Neural cell (in vitro differentiated cells): ENCODE measurements at regions not wholly inside any gene's neighbourhood (a gene's known extent, or its start where the extent isn't known, plus 50 kb on each side); places are given as distances from the start of the nearest gene placed in this dataset.

ENCODE experiments used
- H2AFZ ChIP-seq: fragments of 200-600, 300-800 bp; sonication (generic), shearing (Covaris generic); 2 replicates; pipeline ENCODE4 v1.6.0; 2014; ENCODE audit warnings: low read depth, mild to moderate bottlenecking, antibody characterized with exemption, low read length, moderate library complexity
- H3F3A ChIP-seq: fragments of 200-600 bp; shearing (Covaris generic); 2 replicates; pipeline ENCODE4 v1.6.1; 2016; ENCODE audit warnings: mild to moderate bottlenecking, moderate library complexity, mixed read lengths, antibody characterized with exemption, low read length; ENCODE audit not compliant: insufficient read depth, poor library complexity, severe bottlenecking
- H3K27ac ChIP-seq: fragments of 200-600, 300-800 bp; sonication (generic), shearing (Covaris generic); 2 replicates; pipeline ENCODE4 v1.5.1; 2014; ENCODE audit warnings: mild to moderate bottlenecking, low read length, moderate library complexity
- H3K27me3 ChIP-seq: fragments of 300-800, 200-600 bp; sonication (generic), shearing (Covaris generic); 2 replicates; pipeline ENCODE4 v1.6.0; 2014; ENCODE audit warnings: mild to moderate bottlenecking, low read depth, low read length, moderate library complexity; ENCODE audit not compliant: insufficient read depth
- H3K36me3 ChIP-seq: fragments of 300-800, 200-600 bp; sonication (generic), shearing (Covaris generic); 2 replicates; pipeline ENCODE4 v1.5.1; 2014; ENCODE audit warnings: mild to moderate bottlenecking, antibody characterized with exemption, low read length, moderate library complexity; ENCODE audit not compliant: insufficient read depth
- H3K4me2 ChIP-seq: fragments of 300-800, 200-600 bp; sonication (generic), shearing (Covaris generic); 2 replicates; pipeline ENCODE4 v1.6.0; 2014; ENCODE audit warnings: mild to moderate bottlenecking, low read length
- H3K4me3 ChIP-seq: fragments of 300-800, 200-600 bp; sonication (generic), shearing (Covaris generic); 2 replicates; pipeline ENCODE4 v1.5.1; 2014; ENCODE audit warnings: mild to moderate bottlenecking, low read length, moderate library complexity
- H3K79me2 ChIP-seq: fragments of 200-600 bp; shearing (Covaris generic); replicated peaks from 2 replicates; pipeline ENCODE4 v1.6.0; 2014; ENCODE audit warnings: mild to moderate bottlenecking, low read length, moderate library complexity; ENCODE audit not compliant: insufficient read depth
- H3K9ac ChIP-seq: fragments of 300-800, 200-600 bp; sonication (generic), shearing (Covaris generic); 2 replicates; pipeline ENCODE4 v1.6.1; 2016; ENCODE audit warnings: mild to moderate bottlenecking, low read length, mixed read lengths
- H3K9me2 ChIP-seq: fragments of 200-600 bp; shearing (Covaris generic); 2 replicates; pipeline ENCODE4 v1.6.1; 2016; ENCODE audit warnings: mild to moderate bottlenecking, low read length, mixed read lengths; ENCODE audit not compliant: insufficient read depth
- H3K9me3 ChIP-seq: fragments of 200-600, 300-800 bp; sonication (generic), shearing (Covaris generic); 2 replicates; pipeline ENCODE4 v1.6.1; 2016; ENCODE audit warnings: mild to moderate bottlenecking, mixed run types, low read length, moderate library complexity, mixed read lengths
- H4K20me1 ChIP-seq: fragments of 200-600 bp; shearing (Covaris generic); 2 replicates; pipeline ENCODE4 v1.6.1; 2016; ENCODE audit warnings: mild to moderate bottlenecking, mixed run types; ENCODE audit not compliant: insufficient read depth
- CTCF ChIP-seq: fragments of 450-650 bp; IDR thresholded peaks from 2 replicates; pipeline ENCODE4 v1.5.1; 2014; ENCODE audit warnings: antibody characterized with exemption, mild to moderate bottlenecking, moderate library complexity; ENCODE audit not compliant: poor library complexity, severe bottlenecking
- EP300 ChIP-seq: fragments of 450-650 bp; conservative IDR thresholded peaks from 2 replicates; pipeline ENCODE4 v1.6.1; 2014; ENCODE audit warnings: antibody characterized with exemption, mild to moderate bottlenecking, moderate library complexity; ENCODE audit not compliant: poor library complexity, severe bottlenecking
- EZH2 ChIP-seq: fragments of 200-600, 300-800 bp; shearing (Covaris generic), sonication (generic); IDR thresholded peaks from 2 replicates; pipeline ENCODE4 v1.6.1; 2014; ENCODE audit warnings: antibody characterized with exemption, low read length, borderline replicate concordance, mild to moderate bottlenecking; ENCODE audit not compliant: insufficient read depth, poor library complexity, severe bottlenecking
- MXI1 ChIP-seq: fragments of 450-650 bp; conservative IDR thresholded peaks from 2 replicates; pipeline ENCODE4 v1.6.1; 2014; ENCODE audit warnings: antibody characterized with exemption, mild to moderate bottlenecking; ENCODE audit not compliant: poor library complexity, severe bottlenecking
- POLR2AphosphoS5 ChIP-seq: IDR thresholded peaks from 2 replicates; pipeline ENCODE4 v1.6.1; 2012
- RAD21 ChIP-seq: fragments of 450-650 bp; conservative IDR thresholded peaks from 2 replicates; pipeline ENCODE4 v1.6.1; 2014; ENCODE audit warnings: antibody characterized with exemption, mild to moderate bottlenecking, moderate library complexity
- REST ChIP-seq: IDR thresholded peaks from 2 replicates; pipeline ENCODE4 v1.6.1; 2012; ENCODE audit warnings: borderline replicate concordance
- SMC3 ChIP-seq: fragments of 450-650 bp; conservative IDR thresholded peaks from 2 replicates; pipeline ENCODE4 v1.6.1; 2014; ENCODE audit warnings: antibody characterized with exemption, mild to moderate bottlenecking, moderate library complexity; ENCODE audit not compliant: poor library complexity
- TAF1 ChIP-seq: IDR thresholded peaks from 2 replicates; pipeline ENCODE4 v1.6.1; 2012; ENCODE audit warnings: low read depth

- no peaks in the 10 kb centered on the region for H4K20me1 ChIP-seq
- TF ChIP-seq SMC3 (no peak), REST (no peak), POLR2AphosphoS5 (no peak), MXI1 (no peak), RAD21 (no peak), CTCF (no peak), EZH2 (no peak)
- H3K9ac ChIP-seq = no peak overlapping the region
- H3K4me3 ChIP-seq = no peak overlapping the region
- no peak overlapping the region for H3K4me2 ChIP-seq
- no peaks in the 10 kb centered on the region for H3K79me2 ChIP-seq
- peaks cover 3% of the 10 kb centered on the region for H3F3A ChIP-seq
- H3K9me2 ChIP-seq = no peaks in the 10 kb centered on the region
- no peaks in the 10 kb centered on the region for H3K36me3 ChIP-seq
- H3K27me3 ChIP-seq = no peaks in the 10 kb centered on the region
- H3K9me3 ChIP-seq = no peaks in the 10 kb centered on the region
- H3K27ac ChIP-seq = no peak overlapping the region
- H2AFZ ChIP-seq = no peak overlapping the region
These were observed 121.2 kb upstream of the ANKRD1 start for GRCh38 chr10:91042069-91042468.

- no peak for TF ChIP-seq MXI1
- no peak for TF ChIP-seq EZH2
- TF ChIP-seq REST = no peak
- peak; percentile 76 for TF ChIP-seq SMC3
- no peak for TF ChIP-seq EP300
- TF ChIP-seq TAF1 = no peak
- TF ChIP-seq CTCF = peak; percentile 71
- peak; percentile 75 for TF ChIP-seq RAD21
- TF ChIP-seq POLR2AphosphoS5 = no peak
- Histone ChIP-seq H4K20me1 (no peaks in the 10 kb centered on the region), H3K9ac (no peak overlapping the region), H3K4me3 (no peak overlapping the region), H3K79me2 (no peaks in the 10 kb centered on the region), H3K27me3 (no peaks in the 10 kb centered on the region), H3K27ac (no peak overlapping the region), H3K9me3 (no peaks in the 10 kb centered on the region), H3F3A (peaks cover 3% of the 10 kb centered on the region), H3K4me2 (no peak overlapping the region), H3K36me3 (no peaks in the 10 kb centered on the region), H2AFZ (no peak overlapping the region), H3K9me2 (no peaks in the 10 kb centered on the region)
These were observed 122.5 kb upstream of the ANKRD1 start for GRCh38 chr10:91043173-91043910.
